Stimulated activated naive CD8-positive, alpha-beta T cell treated with anti-CD3 and anti-CD28 coated beads, Interleukin-15, Interleukin-2, amounts not matched to agents 100 U/mL and 50 U/mL, for 24 hours (primary cell): ENCODE measurements at regions not wholly inside any gene's neighbourhood (a gene's known extent, or its start where the extent isn't known, plus 50 kb on each side); places are given as distances from the start of the nearest gene placed in this dataset.
A peak's percentile ranks its signal among the peaks of the same experiment; 100 is the strongest.
"Not testable (repeated sequence)": the region's sequence is repeated elsewhere in the genome, so short reads cannot be mapped to it uniquely, and the experiment has no call there.

ENCODE experiments used
- ATAC-seq: fragments of 150-1000 bp; cut with Tn5 transposase; one replicate; pipeline ENCODE4 v1.10.0; 2021
- DNase-seq: peaks from one replicate; pipeline ENCODE4 v3.0.0; 2021

- DNase-seq, ATAC-seq: not testable (repeated sequence)
Observed at GRCh38 chr2:37758141-37758601, 86.7 kb upstream of the CDC42EP3 start.

DNA sequence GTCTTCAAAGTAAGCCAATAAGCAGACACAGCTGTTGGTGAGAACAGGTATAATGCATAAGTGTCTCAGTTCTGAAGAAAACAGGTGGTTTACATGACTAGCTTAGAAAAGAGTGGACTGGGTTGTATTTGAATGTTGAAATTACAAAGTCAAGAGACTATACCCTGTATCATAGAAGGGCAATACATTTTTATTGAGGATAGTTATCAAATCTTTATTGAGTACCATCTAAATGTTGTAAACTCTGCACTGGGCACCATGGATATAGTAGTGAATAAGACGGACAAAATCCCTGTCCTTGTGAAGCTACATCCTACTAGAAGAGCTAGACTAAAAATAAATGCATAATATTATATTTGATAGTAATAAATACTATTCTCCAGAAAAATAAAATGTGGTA is 88.5 kb upstream of the CDC42EP3 start:
- ATAC-seq, DNase-seq: not testable (repeated sequence)

GRCh38 chr2:37760471-37760870 is 89.0 kb upstream of the CDC42EP3 start:
- DNase-seq (no peak), ATAC-seq (no peak)

- ATAC-seq, DNase-seq: not testable (repeated sequence)
Observed at GRCh38 chr2:37762281-37762680, 90.8 kb upstream of the CDC42EP3 start.

- no peak for ATAC-seq
- no peak for DNase-seq
Observed at GRCh38 chr2:37764739-37765138, 93.3 kb upstream of the CDC42EP3 start.

GRCh38 chr2:37766106-37766505 is 94.7 kb upstream of the CDC42EP3 start:
- no peak for DNase-seq
- no peak for ATAC-seq

- DNase-seq (no peak), ATAC-seq (no peak)
Observed at GRCh38 chr2:37767046-37767445, 95.6 kb upstream of the CDC42EP3 start.

- DNase-seq (no peak), ATAC-seq (no peak)
Observed at GRCh38 chr2:37767959-37768925, 96.8 kb upstream of the CDC42EP3 start.

GRCh38 chr2:37769551-37769950 is 98.1 kb upstream of the CDC42EP3 start:
- no peak for DNase-seq
- no peak for ATAC-seq

GRCh38 chr2:37770797-37771196 is 99.4 kb upstream of the CDC42EP3 start:
- no peak for ATAC-seq
- DNase-seq = no peak

DNA sequence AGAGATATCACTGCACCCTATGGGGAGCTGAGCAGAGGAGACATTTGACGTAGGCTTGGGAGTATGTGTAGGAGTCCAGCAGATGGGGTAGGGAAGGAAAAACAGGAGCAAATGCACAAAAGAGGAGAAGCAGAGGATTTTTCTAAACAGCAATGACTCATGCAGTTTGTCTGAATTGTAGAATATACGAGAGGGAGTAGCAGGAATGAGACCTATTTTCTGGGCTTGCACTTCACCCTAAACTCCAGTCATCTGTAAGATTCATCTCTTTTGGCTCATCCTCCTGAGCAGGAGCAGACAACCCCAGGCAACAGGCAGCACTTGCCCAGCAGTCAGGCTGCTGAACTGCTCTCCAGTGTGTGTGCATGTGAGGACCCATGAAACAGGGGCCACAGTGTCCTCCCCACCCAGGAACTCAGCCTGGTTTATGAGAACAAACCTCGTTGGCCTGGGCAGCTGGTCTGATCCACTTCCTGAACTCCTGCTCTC is 100.2 kb upstream of the CDC42EP3 start:
- ATAC-seq = no peak
- DNase-seq = no peak

DNA sequence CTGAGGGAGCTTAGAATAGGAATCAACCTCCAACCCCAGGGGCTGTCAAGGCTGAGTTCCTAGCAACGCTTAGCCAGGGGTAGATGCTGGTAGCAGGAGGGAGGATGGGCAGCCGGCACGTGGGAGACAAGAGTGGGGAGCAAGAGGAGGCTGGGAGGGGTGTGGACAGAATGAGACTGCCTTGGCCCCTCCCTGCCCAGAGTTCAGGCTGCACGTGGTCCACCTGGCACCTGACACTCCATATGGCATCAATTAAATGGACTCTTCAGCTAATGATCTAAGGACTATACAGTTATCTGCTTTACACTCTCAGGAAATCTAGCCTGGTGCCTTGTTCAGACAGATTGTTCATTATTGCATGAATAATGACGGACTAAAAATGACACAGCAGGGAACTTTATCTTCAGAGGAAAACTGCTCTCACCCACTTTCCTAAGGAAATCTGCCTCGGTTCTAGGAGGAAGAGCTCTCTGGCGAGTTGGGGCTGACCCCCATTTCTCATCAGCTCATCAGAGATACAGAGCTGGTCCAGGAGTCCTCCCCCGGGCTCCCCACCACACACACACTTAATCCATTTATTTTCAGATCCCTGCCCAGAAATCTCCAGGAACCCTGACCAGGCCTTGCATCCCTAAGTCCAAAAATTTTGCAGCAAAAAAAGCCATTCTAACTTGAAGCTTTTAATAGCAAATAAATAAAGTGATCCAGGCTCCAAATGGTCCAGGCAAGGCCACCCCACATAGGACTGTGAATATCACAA is 102.1 kb upstream of the CDC42EP3 start:
- ATAC-seq (no peak), DNase-seq (no peak)

DNA sequence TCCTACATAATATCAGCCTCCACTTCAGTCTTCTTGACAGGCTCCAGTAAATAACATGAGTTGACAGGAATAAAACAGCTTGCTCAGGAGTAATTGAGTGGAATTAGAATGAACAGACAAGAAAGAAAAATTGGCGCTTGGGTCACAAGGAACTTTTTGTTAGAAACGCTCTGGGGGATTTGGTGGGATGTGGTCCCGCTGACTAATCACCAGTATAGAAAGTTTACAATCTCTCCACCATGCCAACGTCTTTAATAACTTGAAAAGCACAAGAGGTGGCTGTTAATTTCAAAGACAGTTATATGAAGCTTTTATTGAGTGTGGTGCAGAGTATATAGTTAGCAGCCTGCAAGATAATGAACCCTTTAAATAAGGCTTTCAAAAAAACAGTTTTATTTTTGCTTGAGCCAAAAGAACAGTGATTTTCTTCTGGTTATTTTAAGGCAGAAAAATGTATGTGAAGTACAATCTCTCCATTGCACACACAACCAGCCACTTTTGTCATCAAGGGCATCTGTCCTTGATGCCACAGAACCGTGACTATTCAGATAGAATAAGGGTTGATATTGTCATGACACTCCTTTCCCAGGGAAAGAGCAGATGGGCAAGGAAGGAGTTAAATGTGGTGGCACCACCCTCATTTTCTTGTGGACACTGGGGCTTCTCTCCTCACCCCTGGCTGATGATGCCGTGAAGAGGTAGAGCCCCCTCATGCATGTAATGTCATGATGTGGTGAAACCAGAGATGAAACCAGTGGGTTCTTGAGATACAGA is 102.9 kb upstream of the CDC42EP3 start:
- not testable (repeated sequence) for ATAC-seq, DNase-seq

GRCh38 chr2:37774976-37775907 is 103.8 kb upstream of the CDC42EP3 start:
- no peak for ATAC-seq
- no peak for DNase-seq

GRCh38 chr2:37775908-37776250 is 104.4 kb upstream of the CDC42EP3 start:
- DNase-seq (no peak), ATAC-seq (no peak)

DNA sequence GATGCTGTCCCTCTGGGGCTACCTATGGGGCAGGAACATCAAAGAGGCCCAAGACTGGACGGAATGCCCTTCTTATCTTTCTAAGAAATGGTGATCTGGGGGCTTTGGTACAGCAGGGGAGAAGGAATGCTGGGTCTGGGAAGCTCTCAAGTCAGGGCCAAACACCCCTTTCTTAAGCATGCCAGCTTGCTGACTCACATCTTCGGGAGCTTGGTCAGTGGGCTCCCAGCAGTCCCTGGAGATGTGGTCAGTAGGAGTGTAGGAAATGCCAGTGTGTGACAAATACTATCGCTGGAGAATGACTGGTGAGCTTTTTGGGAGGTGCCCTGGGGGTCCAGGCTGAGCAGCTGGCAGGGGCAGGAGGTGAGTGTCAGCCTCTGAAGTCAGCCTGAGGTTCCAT is 105.0 kb upstream of the CDC42EP3 start:
- no peak for DNase-seq
- no peak for ATAC-seq

DNA sequence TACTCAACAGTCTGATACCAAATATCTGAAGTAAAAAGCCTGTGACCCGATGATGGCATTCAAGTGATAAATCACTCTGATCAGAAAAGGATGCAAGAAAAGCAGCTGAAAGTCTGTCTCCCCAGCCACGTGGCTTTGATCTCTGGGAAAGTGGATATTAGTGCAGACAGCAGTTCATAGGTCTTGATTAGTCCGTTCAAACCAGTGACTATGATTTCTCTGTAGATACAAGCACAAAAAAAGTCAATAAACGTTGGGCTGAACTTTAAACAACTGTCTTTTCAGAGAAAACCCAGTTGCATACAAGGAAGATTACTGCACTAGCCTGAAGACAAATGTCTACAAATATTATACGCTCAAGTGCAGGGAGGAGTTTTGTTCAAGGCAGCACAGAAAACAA is 107.7 kb upstream of the CDC42EP3 start:
- ATAC-seq (no peak), DNase-seq (no peak)

GRCh38 chr2:37779611-37780386 is 108.4 kb upstream of the CDC42EP3 start:
- DNase-seq (no peak), ATAC-seq (peak; percentile 19)

DNA sequence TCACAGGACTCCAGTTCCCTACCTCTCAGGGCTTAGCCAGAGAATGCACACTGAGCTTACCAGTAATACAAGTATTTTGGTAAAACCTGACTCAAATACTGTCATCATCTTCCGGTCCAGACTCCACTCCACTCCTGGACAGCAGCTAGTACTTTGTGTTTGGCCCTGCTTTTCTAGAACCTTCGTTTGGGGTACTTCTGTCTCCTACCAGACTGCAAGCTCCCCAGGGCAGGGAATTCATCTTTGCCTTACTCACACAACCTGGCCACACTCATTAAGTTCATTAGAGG is 108.9 kb upstream of the CDC42EP3 start:
- DNase-seq = no peak
- ATAC-seq = peak; percentile 32

DNA sequence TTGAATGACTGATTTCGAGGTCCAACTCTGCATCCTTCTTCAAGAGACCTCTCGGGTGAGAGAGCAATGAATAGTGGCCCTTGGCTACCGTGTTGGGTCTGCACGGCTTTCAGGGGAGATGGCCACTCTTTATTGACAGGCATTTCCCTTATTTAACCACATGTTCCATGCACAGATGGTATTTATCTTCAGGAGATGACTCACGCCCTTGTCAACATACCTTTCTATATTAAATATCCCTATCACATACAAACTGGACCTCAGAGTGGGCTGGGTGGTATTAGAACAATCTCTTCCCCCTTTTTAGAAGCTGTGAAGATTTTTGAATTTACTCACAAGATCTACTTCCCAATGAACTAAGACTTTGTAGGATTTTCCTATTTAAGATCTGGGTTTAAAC is 109.6 kb upstream of the CDC42EP3 start:
- DNase-seq = no peak
- no peak for ATAC-seq
